ENCODE measurements at regions not wholly inside any gene's neighbourhood (a gene's known extent, or its start where the extent isn't known, plus 50 kb on each side); places are given as distances from the start of the nearest gene placed in this dataset.

DNA sequence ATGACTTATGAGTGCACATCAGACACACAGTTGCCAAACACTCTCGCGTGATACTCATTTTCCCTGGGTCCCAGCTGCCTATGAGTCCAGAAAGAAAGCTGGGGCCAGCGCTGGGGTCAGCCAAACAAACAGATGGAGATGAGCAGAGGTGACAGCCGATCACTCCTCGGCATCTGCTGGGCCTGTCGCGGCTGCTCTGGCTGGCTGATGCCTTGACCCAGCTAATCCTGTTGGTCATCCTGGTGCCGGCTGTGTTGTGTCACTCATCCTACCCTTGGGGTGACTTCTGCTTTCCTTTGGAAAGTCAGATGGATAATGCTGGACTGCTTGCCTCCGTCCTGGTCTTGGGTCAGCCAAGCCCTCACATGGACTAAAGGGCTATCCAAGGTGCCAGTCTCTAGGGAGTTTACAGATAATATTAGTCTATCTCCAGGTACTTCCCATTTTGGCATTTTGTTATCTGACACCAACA is 105.3 kb upstream of the PDZRN3 start:
- TF ChIP-seq ATF2 (CRISPR knock-in tag; IDR thresholded peaks at IDR 0.05; ENCODE audit: borderline replicate concordance, low read depth) (no peak), CTCF (IDR thresholded peaks at IDR 0.05) (no peak), FOXJ3 (CRISPR knock-in tag; IDR thresholded peaks at IDR 0.05; ENCODE audit: borderline replicate concordance) (no peak), EMX1 (CRISPR knock-in tag; IDR thresholded peaks at IDR 0.05) (no peak), ETV6 (CRISPR knock-in tag; IDR thresholded peaks at IDR 0.05) (no peak), ZNF396 (CRISPR knock-in tag; IDR thresholded peaks at IDR 0.05; ENCODE audit: borderline replicate concordance) (no peak), MYBL2 (CRISPR knock-in tag; IDR thresholded peaks at IDR 0.05) (no peak), PRDM15 (CRISPR knock-in tag; IDR thresholded peaks at IDR 0.05) (no peak), ATF3 (CRISPR knock-in tag; conservative IDR thresholded peaks at IDR 0.05) (no peak)
- TF ChIP-seq, protein P1, sequence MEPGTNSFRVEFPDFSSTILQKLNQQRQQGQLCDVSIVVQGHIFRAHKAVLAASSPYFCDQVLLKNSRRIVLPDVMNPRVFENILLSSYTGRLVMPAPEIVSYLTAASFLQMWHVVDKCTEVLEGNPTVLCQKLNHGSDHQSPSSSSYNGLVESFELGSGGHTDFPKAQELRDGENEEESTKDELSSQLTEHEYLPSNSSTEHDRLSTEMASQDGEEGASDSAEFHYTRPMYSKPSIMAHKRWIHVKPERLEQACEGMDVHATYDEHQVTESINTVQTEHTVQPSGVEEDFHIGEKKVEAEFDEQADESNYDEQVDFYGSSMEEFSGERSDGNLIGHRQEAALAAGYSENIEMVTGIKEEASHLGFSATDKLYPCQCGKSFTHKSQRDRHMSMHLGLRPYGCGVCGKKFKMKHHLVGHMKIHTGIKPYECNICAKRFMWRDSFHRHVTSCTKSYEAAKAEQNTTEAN (CRISPR knock-in tag; IDR thresholded peaks at IDR 0.05), result no peak
